Fibroblast of lung (primary cell): ENCODE measurements at regions not wholly inside any gene's neighbourhood (a gene's known extent, or its start where the extent isn't known, plus 50 kb on each side); places are given as distances from the start of the nearest gene placed in this dataset.
A peak's percentile ranks its signal among the peaks of the same experiment; 100 is the strongest.

ENCODE experiments used
- DNase-seq, 2 donors: peaks; one replicate each; pipeline versions ENCODE4 v3.0.0 to v3.0.0-alpha.2; 2010; ENCODE audit warnings: low read depth in 2 of 2
- H2AFZ ChIP-seq: 2 replicates; pipeline ENCODE4 v1.5.1; 2012; ENCODE audit warnings: low read length, control low read depth, inconsistent platforms
- H3K27ac ChIP-seq: 2 replicates; pipeline ENCODE4 v1.5.1; 2011; ENCODE audit warnings: low read length, control low read depth; ENCODE audit not compliant: insufficient read depth
- H3K27me3 ChIP-seq: 2 replicates; pipeline ENCODE4 v1.5.1; 2011; ENCODE audit warnings: mild to moderate bottlenecking, low read length; ENCODE audit not compliant: control insufficient read depth, insufficient read depth
- H3K36me3 ChIP-seq: 2 replicates; pipeline ENCODE4 v1.5.1; 2011; ENCODE audit warnings: low read length; ENCODE audit not compliant: control insufficient read depth, insufficient read depth
- H3K4me1 ChIP-seq: 2 replicates; pipeline ENCODE4 v1.5.1; 2011; ENCODE audit warnings: low read length; ENCODE audit not compliant: control insufficient read depth, insufficient read depth; ENCODE audit errors: extremely low read depth
- H3K4me2 ChIP-seq: 2 replicates; pipeline ENCODE4 v1.5.1; 2011; ENCODE audit warnings: low read length, control low read depth; ENCODE audit not compliant: insufficient read depth; ENCODE audit errors: extremely low read depth
- H3K4me3 ChIP-seq, 4 experiments: fragments of 200-600 bp in 1 of 4; sonication (generic) in 1 of 4; replicated peaks in 1 of 4; 2 replicates each; pipeline ENCODE4 v1.5.1; 2011 to 2016; ENCODE audit warnings: low read length in 4 of 4, low read depth in 3 of 4, mild to moderate bottlenecking in 3 of 4, control low read depth in 2 of 4, inconsistent platforms in 1 of 4, mixed read lengths in 1 of 4; ENCODE audit not compliant: insufficient read depth in 1 of 4; ENCODE audit errors: control extremely low read depth in 1 of 4
- H3K79me2 ChIP-seq: 2 replicates; pipeline ENCODE4 v1.5.1; 2012; ENCODE audit warnings: mild to moderate bottlenecking, low read length, inconsistent platforms; ENCODE audit not compliant: control insufficient read depth, insufficient read depth
- H3K9ac ChIP-seq: 2 replicates; pipeline ENCODE4 v1.5.1; 2011; ENCODE audit warnings: mild to moderate bottlenecking, low read length, control low read depth; ENCODE audit not compliant: insufficient read depth
- H3K9me3 ChIP-seq: 2 replicates; pipeline ENCODE4 v1.5.1; 2012; ENCODE audit warnings: low read depth, low read length; ENCODE audit not compliant: control insufficient read depth, insufficient read depth
- H4K20me1 ChIP-seq: 2 replicates; pipeline ENCODE4 v1.5.1; 2011; ENCODE audit warnings: low read length; ENCODE audit not compliant: control insufficient read depth, insufficient read depth; ENCODE audit errors: extremely low read depth
- EZH2 ChIP-seq: IDR thresholded peaks from 2 replicates; pipeline ENCODE4 v1.5.1; 2012; ENCODE audit warnings: low read length, control low read depth, mild to moderate bottlenecking; ENCODE audit errors: missing control alignments
- TF ChIP-seq, protein P1 (sequence below), 2 donors: IDR thresholded peaks in 1 of 2; conservative IDR thresholded peaks in 1 of 2; 1 replicate in 1 of 2; 2 replicates in 1 of 2; pipeline ENCODE4 v1.5.1; 2011 to 2012; ENCODE audit warnings: low read length in 2 of 2, control low read depth in 1 of 2, inconsistent platforms in 1 of 2, low read depth in 1 of 2, mild to moderate bottlenecking in 1 of 2

DNA sequence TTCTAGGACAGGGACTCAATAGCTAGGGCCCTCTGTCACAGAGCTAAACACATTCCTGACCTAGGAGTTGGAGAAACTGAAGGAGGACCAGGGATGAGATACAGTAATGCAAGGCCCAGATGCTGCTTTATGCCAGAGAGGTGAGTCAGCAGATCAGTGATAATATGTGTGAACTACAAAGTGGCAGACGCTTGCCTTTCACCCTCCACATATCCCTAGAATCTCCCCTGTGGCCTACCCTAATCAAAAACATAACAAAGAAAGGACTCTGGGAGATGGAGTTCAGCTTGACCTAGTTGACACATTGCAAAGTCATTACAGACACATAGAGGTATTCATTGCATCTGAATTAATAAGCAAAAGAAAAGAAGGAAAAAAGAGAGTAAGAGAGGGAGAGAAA is 417.6 kb upstream of the DYNLRB2 start:
- Histone ChIP-seq H3K4me1 (no peaks in the 10 kb centered on the region), H3K36me3 (no peaks in the 10 kb centered on the region), H2AFZ (no peak overlapping the region), H3K9ac (no peak overlapping the region), H3K4me2 (no peak overlapping the region), H3K79me2 (no peaks in the 10 kb centered on the region), H3K9me3 (no peaks in the 10 kb centered on the region), H3K27me3 (no peaks in the 10 kb centered on the region), H3K4me3 (no peak overlapping the region), H3K27ac (no peak overlapping the region), H4K20me1 (no peaks in the 10 kb centered on the region)
- DNase-seq, result peak in 1 of 2 donors; percentile 75
- TF ChIP-seq EZH2, result no peak
- TF ChIP-seq, protein P1, sequence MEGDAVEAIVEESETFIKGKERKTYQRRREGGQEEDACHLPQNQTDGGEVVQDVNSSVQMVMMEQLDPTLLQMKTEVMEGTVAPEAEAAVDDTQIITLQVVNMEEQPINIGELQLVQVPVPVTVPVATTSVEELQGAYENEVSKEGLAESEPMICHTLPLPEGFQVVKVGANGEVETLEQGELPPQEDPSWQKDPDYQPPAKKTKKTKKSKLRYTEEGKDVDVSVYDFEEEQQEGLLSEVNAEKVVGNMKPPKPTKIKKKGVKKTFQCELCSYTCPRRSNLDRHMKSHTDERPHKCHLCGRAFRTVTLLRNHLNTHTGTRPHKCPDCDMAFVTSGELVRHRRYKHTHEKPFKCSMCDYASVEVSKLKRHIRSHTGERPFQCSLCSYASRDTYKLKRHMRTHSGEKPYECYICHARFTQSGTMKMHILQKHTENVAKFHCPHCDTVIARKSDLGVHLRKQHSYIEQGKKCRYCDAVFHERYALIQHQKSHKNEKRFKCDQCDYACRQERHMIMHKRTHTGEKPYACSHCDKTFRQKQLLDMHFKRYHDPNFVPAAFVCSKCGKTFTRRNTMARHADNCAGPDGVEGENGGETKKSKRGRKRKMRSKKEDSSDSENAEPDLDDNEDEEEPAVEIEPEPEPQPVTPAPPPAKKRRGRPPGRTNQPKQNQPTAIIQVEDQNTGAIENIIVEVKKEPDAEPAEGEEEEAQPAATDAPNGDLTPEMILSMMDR (conservative IDR thresholded peaks at IDR 0.05 in 1 of 2, IDR thresholded peaks at IDR 0.05 in 1 of 2; ENCODE audit: low read depth in 1 of 2, low read length in 2 of 2), result no peak

DNA sequence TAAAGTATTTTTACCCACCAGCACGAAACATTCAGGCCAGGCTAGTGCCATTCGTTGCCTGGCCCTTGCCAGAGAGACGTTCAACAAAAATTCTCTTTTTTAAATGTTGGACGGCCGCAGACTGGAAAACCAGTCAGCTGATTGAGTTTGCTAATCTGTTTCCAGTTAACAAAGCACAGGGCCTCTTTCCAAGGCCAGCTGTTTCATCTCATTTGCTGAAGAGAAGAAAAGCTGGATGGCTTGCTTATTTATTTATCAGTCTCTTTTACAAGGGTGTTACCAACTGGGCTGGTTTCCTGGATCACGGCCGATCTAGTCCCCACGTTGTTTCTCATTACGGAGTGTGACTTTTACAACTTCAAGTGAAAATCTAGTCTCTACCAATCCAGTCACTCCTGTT is 418.7 kb upstream of the DYNLRB2 start:
- no peaks in the 10 kb centered on the region for H3K9me3 ChIP-seq
- H2AFZ ChIP-seq, result no peak overlapping the region
- H4K20me1 ChIP-seq, result no peaks in the 10 kb centered on the region
- no peaks in the 10 kb centered on the region for H3K27me3 ChIP-seq
- H3K36me3 ChIP-seq, result no peaks in the 10 kb centered on the region
- TF ChIP-seq, protein P1 (conservative IDR thresholded peaks at IDR 0.05 in 1 of 2, IDR thresholded peaks at IDR 0.05 in 1 of 2; ENCODE audit: low read depth in 1 of 2, low read length in 2 of 2), result no peak
- no peak for TF ChIP-seq EZH2
- H3K27ac ChIP-seq, result no peak overlapping the region
- no peak overlapping the region for H3K4me2 ChIP-seq
- H3K9ac ChIP-seq, result no peak overlapping the region
- no peaks in the 10 kb centered on the region for H3K4me1 ChIP-seq
- no peaks in the 10 kb centered on the region for H3K79me2 ChIP-seq
- peak; percentile 67 to 75 for DNase-seq
- H3K4me3 ChIP-seq, result no peak overlapping the region

DNA sequence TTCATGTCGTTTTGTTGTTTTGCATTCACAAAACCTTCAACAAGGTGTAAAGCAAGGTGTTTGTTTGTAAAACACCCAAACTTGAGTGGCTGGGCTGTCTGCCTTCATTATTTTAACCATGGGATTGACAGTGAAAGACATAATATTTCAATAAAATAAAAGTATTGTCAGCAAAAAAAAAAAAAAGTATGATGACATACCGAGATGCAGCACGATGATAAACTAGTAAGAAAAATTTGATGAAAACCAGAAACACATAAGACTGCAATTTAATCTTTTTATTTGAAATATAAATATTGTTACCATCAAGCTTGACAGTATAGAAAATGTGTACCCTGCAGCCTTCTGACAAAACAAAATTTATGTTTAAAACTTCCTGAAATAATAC is 419.3 kb upstream of the DYNLRB2 start:
- Histone ChIP-seq H3K4me3 (no peak overlapping the region), H3K27me3 (no peaks in the 10 kb centered on the region), H3K27ac (no peak overlapping the region), H3K4me1 (no peaks in the 10 kb centered on the region), H3K79me2 (no peaks in the 10 kb centered on the region), H3K36me3 (no peaks in the 10 kb centered on the region), H3K9ac (no peak overlapping the region), H3K4me2 (no peak overlapping the region), H2AFZ (no peak overlapping the region), H4K20me1 (no peaks in the 10 kb centered on the region), H3K9me3 (no peaks in the 10 kb centered on the region)
- TF ChIP-seq EZH2, result no peak
- TF ChIP-seq, protein P1 (conservative IDR thresholded peaks at IDR 0.05 in 1 of 2, IDR thresholded peaks at IDR 0.05 in 1 of 2; ENCODE audit: low read depth in 1 of 2, low read length in 2 of 2), result no peak
- DNase-seq, result no peak
